ENCODE measurements at regions not wholly inside any gene's neighbourhood (a gene's known extent, or its start where the extent isn't known, plus 50 kb on each side); places are given as distances from the start of the nearest gene placed in this dataset.
"Not testable (repeated sequence)": the region's sequence is repeated elsewhere in the genome, so short reads cannot be mapped to it uniquely, and the experiment has no call there.

- no peak overlapping the region for H3K4me3 ChIP-seq
- 60 to 100% (median 88%) methylated on average over 1 to 2 of the region's 2 CpGs; no CpG with 5 or more reads in 1 of the 10 experiments for WGBS, 10 experiments
- ATAC-seq (replicated peaks in 6 of 8): no peak
- H3K4me1 ChIP-seq (replicated peaks in 1 of 2): no peaks in the 10 kb centered on the region
- no peak overlapping the region for H3K27ac ChIP-seq
- in situ Hi-C loops (cut with MboI; ENCODE audit: low pct_unique_long_range_greater_than_20kb in 2 of 9, low sequenced_read_pairs in 9 of 9, unreplicated experiment in 9 of 9): loop anchor here in 1 of 9 experiments (25.0 kb wide), 1 partner anchor 809 kb away; no protein-coding TSS in a partner anchor
These were observed 754.9 kb upstream of the SLIT2 start for GRCh38 chr4:19496756-19497155.

GRCh38 chr4:19494961-19495360 lies 756.7 kb upstream of the SLIT2 start:
- Histone ChIP-seq H3K4me3 (no peak overlapping the region), H3K4me1 (replicated peaks in 1 of 2) (no peaks in the 10 kb centered on the region), H3K27ac (no peak overlapping the region)
- no peak for ATAC-seq (replicated peaks in 6 of 8)
- in situ Hi-C loops (cut with MboI; ENCODE audit: low pct_unique_long_range_greater_than_20kb in 2 of 9, low sequenced_read_pairs in 9 of 9, unreplicated experiment in 9 of 9): loop anchor here in 1 of 9 experiments (25.0 kb wide), 1 partner anchor 808 kb away; no protein-coding TSS in a partner anchor

GRCh38 chr4:19492606-19493005 lies 759.1 kb upstream of the SLIT2 start:
- in situ Hi-C loops (cut with MboI; ENCODE audit: low pct_unique_long_range_greater_than_20kb in 2 of 9, low sequenced_read_pairs in 9 of 9, unreplicated experiment in 9 of 9): loop anchor here in 1 of 9 experiments (25.0 kb wide), 1 partner anchor 805 kb away; no protein-coding TSS in a partner anchor
- Histone ChIP-seq H3K4me3 (no peak overlapping the region), H3K27ac (no peak overlapping the region), H3K4me1 (replicated peaks in 1 of 2) (no peaks in the 10 kb centered on the region)
- no peak for ATAC-seq (replicated peaks in 6 of 8)
- 67 to 100% (median 94%) methylated on average over 1 to 2 of the region's 2 CpGs for WGBS, 10 experiments

- WGBS, 10 experiments: 7 to 100% (median 56%) methylated on average over 1 to 3 of the region's 3 CpGs
- Histone ChIP-seq H3K4me3 (no peak overlapping the region), H3K4me1 (replicated peaks in 1 of 2) (no peaks in the 10 kb centered on the region), H3K27ac (no peak overlapping the region)
- in situ Hi-C loops (cut with MboI; ENCODE audit: low pct_unique_long_range_greater_than_20kb in 2 of 9, low sequenced_read_pairs in 9 of 9, unreplicated experiment in 9 of 9): loop anchor here in 1 of 9 experiments (25.0 kb wide), 1 partner anchor 799 kb away; no protein-coding TSS in a partner anchor
- ATAC-seq (replicated peaks in 6 of 8): peak in 6 of 8 experiments; percentile 43 to 80 (median 54)
These were observed 765.3 kb upstream of the SLIT2 start for GRCh38 chr4:19486400-19486799.

GRCh38 chr4:19478791-19479190 lies 772.9 kb upstream of the SLIT2 start:
- Histone ChIP-seq H3K4me3 (no peak overlapping the region), H3K4me1 (replicated peaks in 1 of 2) (no peaks in the 10 kb centered on the region), H3K27ac (no peak overlapping the region)
- ATAC-seq (replicated peaks in 6 of 8): no peak
- 58 to 100% (median 94%) methylated on average over 1 to 2 of the region's 2 CpGs; no CpG with 5 or more reads in 5 of the 10 experiments for WGBS, 10 experiments
- in situ Hi-C loops (cut with MboI; ENCODE audit: low pct_unique_long_range_greater_than_20kb in 2 of 9, low sequenced_read_pairs in 9 of 9, unreplicated experiment in 9 of 9): loop anchor here in 1 of 9 experiments (25.0 kb wide), 1 partner anchor 791 kb away; no protein-coding TSS in a partner anchor

- WGBS, 10 experiments: 62 to 100% (median 83%) methylated on average over 1 of the region's 1 CpG; no CpG with 5 or more reads in 3 of the 10 experiments
- no peak for ATAC-seq (replicated peaks in 6 of 8)
These were observed 778.1 kb upstream of the SLIT2 start for GRCh38 chr4:19473569-19473968.

GRCh38 chr4:19472666-19473065 lies 779.0 kb upstream of the SLIT2 start:
- in situ Hi-C loops (cut with MboI; ENCODE audit: low pct_unique_long_range_greater_than_20kb in 2 of 9, low sequenced_read_pairs in 9 of 9, unreplicated experiment in 9 of 9): no loop called here

More at GRCh38 chr4:19473569-19473968, 778.1 kb upstream of the SLIT2 start:
- in situ Hi-C loops (cut with MboI; ENCODE audit: low pct_unique_long_range_greater_than_20kb in 2 of 9, low sequenced_read_pairs in 9 of 9, unreplicated experiment in 9 of 9): no loop called here
- no peak overlapping the region for H3K27ac ChIP-seq
- no peak overlapping the region for H3K4me3 ChIP-seq
- H3K4me1 ChIP-seq (replicated peaks in 1 of 2): no peaks in the 10 kb centered on the region

GRCh38 chr4:19470001-19470400 lies 781.7 kb upstream of the SLIT2 start:
- in situ Hi-C loops (cut with MboI; ENCODE audit: low pct_unique_long_range_greater_than_20kb in 2 of 9, low sequenced_read_pairs in 9 of 9, unreplicated experiment in 9 of 9); H3K27ac ChIP-seq; H3K4me3 ChIP-seq; H3K4me1 ChIP-seq (replicated peaks in 1 of 2); ATAC-seq (replicated peaks in 6 of 8): not testable (repeated sequence)
- 60 to 100% (median 89%) methylated on average over 1 to 5 of the region's 5 CpGs for WGBS, 10 experiments

More at GRCh38 chr4:19472666-19473065, 779.0 kb upstream of the SLIT2 start:
- ATAC-seq (replicated peaks in 6 of 8): peak in 2 of 8 experiments; percentile 55 to 56
- Histone ChIP-seq H3K4me1 (replicated peaks in 1 of 2) (no peaks in the 10 kb centered on the region), H3K4me3 (no peak overlapping the region), H3K27ac (no peak overlapping the region)
- 0 to 100% (median 43%) methylated on average over 1 of the region's 1 CpG; no CpG with 5 or more reads in 1 of the 10 experiments for WGBS, 10 experiments

GRCh38 chr4:19462117-19462516 lies 789.6 kb upstream of the SLIT2 start:
- H3K27ac ChIP-seq: no peak overlapping the region
- WGBS, 10 experiments: 33 to 92% (median 67%) methylated on average over 1 of the region's 1 CpG; no CpG with 5 or more reads in 1 of the 10 experiments
- H3K4me1 ChIP-seq (replicated peaks in 1 of 2): no peaks in the 10 kb centered on the region
- ATAC-seq (replicated peaks in 6 of 8): no peak
- H3K4me3 ChIP-seq: no peak overlapping the region
- in situ Hi-C loops (cut with MboI; ENCODE audit: low pct_unique_long_range_greater_than_20kb in 2 of 9, low sequenced_read_pairs in 9 of 9, unreplicated experiment in 9 of 9): no loop called here

GRCh38 chr4:19455850-19456602 lies 795.7 kb upstream of the SLIT2 start:
- WGBS, 10 experiments: 60 to 98% (median 91%) methylated on average over 1 to 13 of the region's 21 CpGs
- in situ Hi-C loops (cut with MboI; ENCODE audit: low pct_unique_long_range_greater_than_20kb in 2 of 9, low sequenced_read_pairs in 9 of 9, unreplicated experiment in 9 of 9): no loop called here
- Histone ChIP-seq H3K27ac (no peak overlapping the region), H3K4me1 (replicated peaks in 1 of 2) (no peaks in the 10 kb centered on the region), H3K4me3 (no peak overlapping the region)
- no peak for ATAC-seq (replicated peaks in 6 of 8)

- H3K27ac ChIP-seq: no peak overlapping the region
- WGBS, 10 experiments: 38 to 95% (median 91%) methylated on average over 2 to 12 of the region's 14 CpGs; no CpG with 5 or more reads in 1 of the 10 experiments
- ATAC-seq (replicated peaks in 6 of 8): no peak
- in situ Hi-C loops (cut with MboI; ENCODE audit: low pct_unique_long_range_greater_than_20kb in 2 of 9, low sequenced_read_pairs in 9 of 9, unreplicated experiment in 9 of 9): no loop called here
- no peaks in the 10 kb centered on the region for H3K4me1 ChIP-seq (replicated peaks in 1 of 2)
- no peak overlapping the region for H3K4me3 ChIP-seq
These were observed 796.5 kb upstream of the SLIT2 start for GRCh38 chr4:19455196-19455595.

GRCh38 chr4:19438233-19438632 lies 813.5 kb upstream of the SLIT2 start:
- H3K4me3 ChIP-seq: no peak overlapping the region
- no peak for ATAC-seq (replicated peaks in 6 of 8)
- 60% methylated on average over 1 of the region's 1 CpG; no CpG with 5 or more reads in 8 of the 10 experiments for WGBS, 10 experiments
- in situ Hi-C loops (cut with MboI; ENCODE audit: low pct_unique_long_range_greater_than_20kb in 2 of 9, low sequenced_read_pairs in 9 of 9, unreplicated experiment in 9 of 9): no loop called here
- no peak overlapping the region for H3K27ac ChIP-seq
- no peaks in the 10 kb centered on the region for H3K4me1 ChIP-seq (replicated peaks in 1 of 2)

GRCh38 chr4:19437008-19437407 lies 814.7 kb upstream of the SLIT2 start:
- Histone ChIP-seq H3K4me3 (no peak overlapping the region), H3K4me1 (replicated peaks in 1 of 2) (no peaks in the 10 kb centered on the region), H3K27ac (no peak overlapping the region)
- in situ Hi-C loops (cut with MboI; ENCODE audit: low pct_unique_long_range_greater_than_20kb in 2 of 9, low sequenced_read_pairs in 9 of 9, unreplicated experiment in 9 of 9): no loop called here
- WGBS, 10 experiments: 0 to 83% (median 62%) methylated on average over 1 to 2 of the region's 2 CpGs; no CpG with 5 or more reads in 5 of the 10 experiments
- no peak for ATAC-seq (replicated peaks in 6 of 8)

Data from motor neuron (in vitro differentiated cells).